ENCODE measurements at regions not wholly inside any gene's neighbourhood (a gene's known extent, or its start where the extent isn't known, plus 50 kb on each side); places are given as distances from the start of the nearest gene placed in this dataset.
"Not testable (repeated sequence)": the region's sequence is repeated elsewhere in the genome, so short reads cannot be mapped to it uniquely, and the experiment has no call there.

- not testable (repeated sequence) for TF ChIP-seq POLR2A, CTCF (IDR thresholded peaks at IDR 0.05)
These were observed 255.4 kb upstream of the NOTCH2NLA start for GRCh38 chr1:146484195-146484594.
